Right lobe of liver (tissue), 6 donors: ENCODE measurements at regions not wholly inside any gene's neighbourhood (a gene's known extent, or its start where the extent isn't known, plus 50 kb on each side); places are given as distances from the start of the nearest gene placed in this dataset.

Experiments used
- ATAC-seq, 4 donors: fragments of 200-7000 bp; cut with Tn5 transposase; one replicate each; pipeline ENCODE4 v1.9.1; 2020; ENCODE audit warnings: mild to moderate bottlenecking in 4 of 4, moderate library complexity in 4 of 4
- DNase-seq, 3 donors: peaks; one replicate each; pipeline ENCODE4 v3.0.0-alpha.2; 2020
- H3K27ac ChIP-seq, 3 donors: fragments of 200-600 bp; one replicate each; pipeline ENCODE4 v1.8.0; 2022
- H3K27me3 ChIP-seq, 2 donors: fragments of 200-600 bp; one replicate each; pipeline ENCODE4 v1.8.0; 2022
- H3K36me3 ChIP-seq, 4 donors: fragments of 200-600 bp; sonication (generic) in 1 of 4; one replicate each; pipeline versions ENCODE4 v1.5.1 to v1.8.0; 2017 to 2022; ENCODE audit warnings: control low read depth in 1 of 4
- H3K4me1 ChIP-seq, 4 donors: fragments of 200-600 bp; sonication (generic) in 1 of 4; one replicate each; pipeline versions ENCODE4 v1.5.1 to v1.8.0; 2017 to 2022; ENCODE audit warnings: control low read depth in 1 of 4
- H3K4me3 ChIP-seq, 3 donors: fragments of 200-600 bp; one replicate each; pipeline ENCODE4 v1.8.0; 2022
- H3K9me3 ChIP-seq, 4 donors: fragments of 200-600 bp; sonication (generic) in 1 of 4; one replicate each; pipeline versions ENCODE4 v1.5.1 to v1.8.0; 2017 to 2022; ENCODE audit warnings: control low read depth in 1 of 4
- CTCF ChIP-seq, 4 donors: fragments of 200-600 bp in 3 of 4; fragments of 450-650 bp in 1 of 4; IDR thresholded peaks; one replicate each; pipeline versions ENCODE4 v1.5.1 to v1.8.0; 2016 to 2022; ENCODE audit warnings: antibody characterized with exemption in 4 of 4, mild to moderate bottlenecking in 2 of 4
- POLR2A ChIP-seq: fragments of 450-650 bp; IDR thresholded peaks from one replicate; pipeline ENCODE4 v1.6.1; 2017; ENCODE audit warnings: antibody characterized with exemption, mild to moderate bottlenecking
- WGBS: methylation state at CpG from one replicate; pipeline ENCODE4 v1.1.6; 2018; ENCODE audit warnings: low coverage, low lambda C conversion rate; ENCODE audit not compliant: insufficient coverage; ENCODE audit errors: missing lambda C conversion rate; 5-methylcytosine and 5-hydroxymethylcytosine counted together
- intact Hi-C, 2 donors: fragments of 100-400 bp; cut with DNase I; formaldehyde crosslinking; loops; one replicate each; pipeline versions ENCODE4 v1.11.2 to v1.14.1; 2022
- donor health status: DM: no; HTN: yes; CAD: no.
- donor health status: DM: no; HTN: no; CAD: no.
- donor health status: DM: no; HTN: no; CAD: no.
- donor health status: DM: no; HTN: yes; CAD: no.
- donor health status: DM: no; HTN: yes; CAD: no.

- Histone ChIP-seq H3K36me3 (no peaks in the 10 kb centered on the region), H3K4me3 (no peak overlapping the region), H3K9me3 (no peaks in the 10 kb centered on the region), H3K4me1 (peaks cover 0 to 24% (median 17%) of the 10 kb centered on the region in 4 donors), H3K27me3 (no peaks in the 10 kb centered on the region), H3K27ac (no peak overlapping the region)
- DNase-seq (no peak), ATAC-seq (no peak)
- TF ChIP-seq POLR2A (no peak), CTCF (IDR thresholded peaks at IDR 0.05) (no peak)
- intact Hi-C loops: no loop called here
- 80% methylated on average over 2 of the region's 8 CpGs for WGBS
These were observed 157.0 kb downstream of the ERMARD start for GRCh38 chr6:169908403-169908933.

DNA sequence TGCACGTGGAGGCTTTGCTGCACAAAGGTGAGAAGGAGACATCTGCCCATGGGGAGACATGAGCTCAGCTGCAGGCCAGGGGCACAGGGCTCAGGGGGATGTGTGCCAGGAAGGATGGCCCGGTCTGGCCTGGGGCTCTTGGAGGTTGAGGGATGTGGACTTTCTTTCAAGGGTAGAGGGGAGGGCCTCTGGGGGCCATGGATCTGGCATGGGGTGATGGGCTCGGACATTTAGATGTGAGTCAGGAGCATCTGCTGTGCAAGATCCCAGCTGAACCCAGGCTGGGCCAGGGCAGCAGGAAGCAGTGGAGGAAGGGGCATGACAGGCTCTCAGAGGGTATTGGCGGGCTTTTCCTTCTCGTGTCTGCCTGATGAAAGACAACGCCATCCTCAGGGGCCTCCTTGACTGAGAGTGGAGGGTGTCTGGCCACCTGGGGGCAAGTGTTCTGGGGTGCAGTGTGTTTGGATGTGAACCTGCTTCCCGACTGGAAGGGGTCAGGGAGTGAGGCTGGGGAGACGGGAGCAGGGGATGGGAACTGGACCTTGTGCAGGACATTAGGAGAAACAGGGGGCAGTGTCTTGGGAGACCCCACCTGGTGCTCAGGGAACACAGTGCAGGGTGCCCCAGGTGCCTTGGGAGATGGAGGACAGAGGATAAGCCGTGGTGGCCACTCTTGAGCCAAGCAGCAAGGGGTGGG, 156.1 kb downstream of the ERMARD start:
- Histone ChIP-seq H3K27ac (no peak overlapping the region), H3K9me3 (no peaks in the 10 kb centered on the region), H3K27me3 (no peaks in the 10 kb centered on the region), H3K4me3 (no peak overlapping the region), H3K36me3 (no peaks in the 10 kb centered on the region), H3K4me1 (peaks cover 0 to 24% (median 17%) of the 10 kb centered on the region in 4 donors)
- intact Hi-C loops: no loop called here
- DNase-seq: no peak
- 70% methylated on average over 2 of the region's 9 CpGs for WGBS
- TF ChIP-seq POLR2A: no peak
- no peak for TF ChIP-seq CTCF (IDR thresholded peaks at IDR 0.05)
- ATAC-seq: no peak

GRCh38 chr6:169906688-169907418, 155.4 kb downstream of the ERMARD start:
- H3K4me1 ChIP-seq: peaks cover 0 to 24% (median 17%) of the 10 kb centered on the region in 4 donors
- peak in 3 of 4 donors; percentile 4 to 52 (median 15) for ATAC-seq

More at GRCh38 chr6:169906688-169907418, 155.4 kb downstream of the ERMARD start:
- Histone ChIP-seq H3K27me3 (no peaks in the 10 kb centered on the region), H3K27ac (no peak overlapping the region), H3K36me3 (no peaks in the 10 kb centered on the region), H3K9me3 (no peaks in the 10 kb centered on the region), H3K4me3 (no peak overlapping the region)
- no peak for DNase-seq
- 68% methylated on average over 6 of the region's 13 CpGs for WGBS
- intact Hi-C loops: no loop called here
- TF ChIP-seq CTCF (IDR thresholded peaks at IDR 0.05): no peak
- TF ChIP-seq POLR2A: no peak
